Inflammatory macrophage (primary cell): ENCODE measurements at regions not wholly inside any gene's neighbourhood (a gene's known extent, or its start where the extent isn't known, plus 50 kb on each side); places are given as distances from the start of the nearest gene placed in this dataset.
"Not testable (repeated sequence)": the region's sequence is repeated elsewhere in the genome, so short reads cannot be mapped to it uniquely, and the experiment has no call there.

Source experiments
- DNase-seq, 2 donors: peaks; one replicate each; pipeline ENCODE4 v3.0.0-alpha.2; 2020 to 2022

- no peak for DNase-seq
Observed at GRCh38 chr7:81831883-81832282, 62.0 kb upstream of the HGF start.

- DNase-seq: not testable (repeated sequence)
Observed at GRCh38 chr7:81829511-81829910, 59.7 kb upstream of the HGF start.

GRCh38 chr7:81822811-81823210 is 53.0 kb upstream of the HGF start:
- DNase-seq: no peak

- DNase-seq: no peak
Observed at GRCh38 chr7:81819861-81820260, 50.0 kb upstream of the HGF start.
